PC-9 (cell line): ENCODE measurements at regions not wholly inside any gene's neighbourhood (a gene's known extent, or its start where the extent isn't known, plus 50 kb on each side); places are given as distances from the start of the nearest gene placed in this dataset.

Experiments used
- CTCF ChIP-seq: fragments of 200-600 bp; sonication (generic); conservative IDR thresholded peaks from 2 replicates; pipeline ENCODE4 v1.6.1; 2017; ENCODE audit warnings: mixed run types, antibody characterized with exemption, mild to moderate bottlenecking, moderate library complexity
- EZH2 ChIP-seq: fragments of 200-600 bp; sonication (generic); IDR thresholded peaks from 2 replicates; pipeline ENCODE4 v1.8.0; 2017; ENCODE audit warnings: antibody characterized with exemption, low read depth

- no peak for TF ChIP-seq CTCF
- no peak for TF ChIP-seq EZH2
Observed at GRCh38 chr18:48459016-48459415, 49.8 kb upstream of the ZBTB7C start.
